HEK293T (cell line): ENCODE measurements at regions not wholly inside any gene's neighbourhood (a gene's known extent, or its start where the extent isn't known, plus 50 kb on each side); places are given as distances from the start of the nearest gene placed in this dataset.

Experiments
- CTCF ChIA-PET: fragments of 350-600 bp; formaldehyde crosslinking; extraction: SDS; loops from one replicate; lab custom pipeline; 2021; ENCODE audit warnings: antibody characterized with exemption, inconsistent platforms; lab: Yijun Ruan, JAX
- POLR2A ChIA-PET: fragments of 350-600 bp; formaldehyde crosslinking; extraction: SDS; loops from one replicate; lab custom pipeline; 2020; ENCODE audit warnings: antibody characterized with exemption, inconsistent platforms; lab: Yijun Ruan, JAX
- DNase-seq: peaks from one replicate; pipeline ENCODE4 v3.0.0; 2012; ENCODE audit warnings: mixed read lengths; ENCODE audit errors: extremely low spot score
- ARNT ChIP-seq: fragments of 450-650 bp; IDR thresholded peaks from 2 replicates; pipeline ENCODE4 v1.6.1; 2017; ENCODE audit warnings: mild to moderate bottlenecking
- BHLHE40 ChIP-seq: fragments of 450-650 bp; IDR thresholded peaks from 2 replicates; pipeline ENCODE4 v1.6.1; 2016; ENCODE audit warnings: mild to moderate bottlenecking, moderate library complexity, borderline replicate concordance
- CTBP1 ChIP-seq: fragments of 450-650 bp; IDR thresholded peaks from 2 replicates; pipeline ENCODE4 v1.6.1; 2016; ENCODE audit warnings: borderline replicate concordance
- ELF4 ChIP-seq: fragments of 450-650 bp; IDR thresholded peaks from 2 replicates; pipeline ENCODE4 v1.6.1; 2017; ENCODE audit warnings: antibody characterized with exemption
- FOXA1 ChIP-seq: fragments of 450-650 bp; IDR thresholded peaks from 2 replicates; pipeline ENCODE4 v1.6.1; 2016; ENCODE audit warnings: mild to moderate bottlenecking
- FOXK2 ChIP-seq: fragments of 450-650 bp; IDR thresholded peaks from 2 replicates; pipeline ENCODE4 v1.6.1; 2016; ENCODE audit warnings: mild to moderate bottlenecking
- FOXM1 ChIP-seq: fragments of 450-650 bp; IDR thresholded peaks from 2 replicates; pipeline ENCODE4 v1.6.1; 2017; ENCODE audit warnings: mild to moderate bottlenecking, borderline replicate concordance
- HDGF ChIP-seq: fragments of 450-650 bp; IDR thresholded peaks from 2 replicates; pipeline ENCODE4 v1.6.1; 2017; ENCODE audit warnings: antibody characterized with exemption, borderline replicate concordance
- L3MBTL2 ChIP-seq: fragments of 450-650 bp; conservative IDR thresholded peaks from 2 replicates; pipeline ENCODE4 v1.6.1; 2016; ENCODE audit warnings: mild to moderate bottlenecking
- LEF1 ChIP-seq: fragments of 450-650 bp; IDR thresholded peaks from 2 replicates; pipeline ENCODE4 v1.6.1; 2017; ENCODE audit warnings: mild to moderate bottlenecking, borderline replicate concordance
- NFRKB ChIP-seq: fragments of 450-650 bp; IDR thresholded peaks from 2 replicates; pipeline ENCODE4 v1.6.1; 2016; ENCODE audit warnings: mild to moderate bottlenecking, moderate library complexity
- SP1 ChIP-seq: fragments of 450-650 bp; IDR thresholded peaks from 2 replicates; pipeline ENCODE4 v1.6.1; 2017
- SUZ12 ChIP-seq: fragments of 450-650 bp; IDR thresholded peaks from 2 replicates; pipeline ENCODE4 v1.6.1; 2016; ENCODE audit warnings: mild to moderate bottlenecking
- TARDBP ChIP-seq: fragments of 450-650 bp; IDR thresholded peaks from 2 replicates; pipeline ENCODE4 v1.6.1; 2016
- ZNF384 ChIP-seq: fragments of 450-650 bp; IDR thresholded peaks from 2 replicates; pipeline ENCODE4 v1.6.1; 2016
- TF ChIP-seq, protein P1 (sequence below): fragments of 450-650 bp; IDR thresholded peaks from 2 replicates; pipeline ENCODE4 v1.6.1; 2016

DNA sequence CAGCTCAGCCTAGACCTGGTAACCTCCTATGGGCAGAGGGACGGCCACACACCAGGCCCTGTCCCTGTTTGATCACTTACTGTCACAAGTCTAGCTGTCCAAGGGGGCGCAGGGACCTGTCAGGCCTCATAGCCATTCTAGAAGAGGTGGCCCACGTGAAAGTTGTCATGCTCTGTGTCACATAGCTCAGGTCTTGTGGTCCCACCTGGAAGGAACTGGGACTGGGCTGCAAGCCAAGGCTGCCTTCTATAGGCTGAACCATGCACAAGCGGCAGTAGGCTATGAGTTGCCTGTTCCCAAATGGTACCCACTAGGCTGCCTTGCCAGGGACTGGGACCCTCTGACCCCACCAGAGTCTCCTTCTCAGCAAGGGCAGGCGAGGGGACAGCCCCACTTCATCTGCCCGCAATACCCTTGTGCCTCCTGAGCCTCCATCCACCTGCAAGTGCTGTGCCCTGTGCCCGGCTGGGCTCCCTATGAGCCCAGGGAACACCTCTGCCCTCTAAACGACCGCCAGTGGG, 177.5 kb downstream of the ANAPC1 start:
- no peak for DNase-seq
- ChIA-PET CTCF (interaction anchor here (0.6 kb wide), 1 partner anchor 586 kb away, joined by 3 read pairs; no protein-coding TSS in a partner anchor), POLR2A (no interaction called here)
- no peak for TF ChIP-seq HDGF
- TF ChIP-seq L3MBTL2 = no peak
- TF ChIP-seq CTBP1 = no peak
- no peak for TF ChIP-seq ARNT
- no peak for TF ChIP-seq NFRKB
- TF ChIP-seq, protein P1, sequence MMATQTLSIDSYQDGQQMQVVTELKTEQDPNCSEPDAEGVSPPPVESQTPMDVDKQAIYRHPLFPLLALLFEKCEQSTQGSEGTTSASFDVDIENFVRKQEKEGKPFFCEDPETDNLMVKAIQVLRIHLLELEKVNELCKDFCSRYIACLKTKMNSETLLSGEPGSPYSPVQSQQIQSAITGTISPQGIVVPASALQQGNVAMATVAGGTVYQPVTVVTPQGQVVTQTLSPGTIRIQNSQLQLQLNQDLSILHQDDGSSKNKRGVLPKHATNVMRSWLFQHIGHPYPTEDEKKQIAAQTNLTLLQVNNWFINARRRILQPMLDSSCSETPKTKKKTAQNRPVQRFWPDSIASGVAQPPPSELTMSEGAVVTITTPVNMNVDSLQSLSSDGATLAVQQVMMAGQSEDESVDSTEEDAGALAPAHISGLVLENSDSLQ = no peak
- no peak for TF ChIP-seq ELF4
- TF ChIP-seq SUZ12 = no peak
- no peak for TF ChIP-seq SP1
- TF ChIP-seq BHLHE40 = no peak
- TF ChIP-seq LEF1 = no peak
- no peak for TF ChIP-seq ZNF384
- TF ChIP-seq FOXA1 = no peak
- TF ChIP-seq TARDBP = no peak
- TF ChIP-seq FOXK2 = no peak
- TF ChIP-seq FOXM1 = no peak

DNA sequence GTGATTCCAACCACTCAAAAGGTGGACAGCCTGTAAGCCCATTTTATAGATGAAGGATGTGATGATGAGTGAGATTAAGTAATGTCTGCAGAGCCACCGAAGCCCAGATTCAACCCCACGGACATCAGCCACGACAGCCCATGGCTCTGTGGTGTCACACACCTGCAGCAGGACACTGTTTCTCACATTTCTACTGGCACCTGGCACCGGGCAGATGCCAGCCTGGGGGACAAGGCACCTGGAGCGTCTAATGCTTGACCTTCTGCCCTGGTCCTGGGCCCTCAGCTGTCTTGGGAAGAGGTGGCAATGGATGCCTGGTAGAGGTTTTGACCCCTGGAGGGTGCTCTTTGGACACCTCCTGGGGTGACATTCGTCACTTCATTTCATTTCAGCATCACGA, 176.3 kb downstream of the ANAPC1 start:
- DNase-seq = no peak
- CTCF ChIA-PET = no interaction called here
- TF ChIP-seq SP1 (no peak), ELF4 (no peak), ARNT (no peak), TARDBP (no peak), HDGF (no peak)
- TF ChIP-seq, protein P1 = no peak

DNA sequence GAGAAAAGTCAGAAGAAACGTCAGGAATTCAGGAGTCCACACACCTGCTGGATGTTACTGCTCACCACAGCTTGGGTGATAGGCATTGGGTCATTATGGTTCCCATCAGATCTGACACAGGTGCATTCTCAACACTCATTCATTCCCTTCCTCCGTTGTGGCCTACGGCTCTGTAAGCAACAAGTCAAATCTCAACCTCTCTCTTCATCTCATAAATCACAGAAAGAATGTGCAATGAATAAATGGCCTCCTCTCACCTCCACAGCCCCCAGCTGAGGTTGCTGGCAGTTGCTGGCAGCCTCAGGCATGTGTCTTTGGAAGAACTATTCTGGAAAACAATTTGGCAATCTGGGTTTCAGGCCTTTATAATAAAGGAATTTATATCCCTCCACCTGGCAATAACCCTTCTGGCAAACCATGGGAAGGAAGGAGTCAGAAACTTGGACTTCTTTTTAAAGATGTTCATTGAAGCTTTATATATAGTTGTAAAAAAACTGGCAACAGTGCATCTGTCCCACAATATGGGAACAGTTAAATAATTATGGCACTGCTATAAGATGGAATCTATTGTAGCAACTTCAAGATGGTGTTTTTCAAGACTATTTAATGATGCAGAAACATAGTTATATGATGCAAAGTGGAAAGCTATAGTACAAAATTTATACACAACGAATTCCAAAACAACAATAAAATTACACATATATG, 175.4 kb downstream of the ANAPC1 start:
- TF ChIP-seq BHLHE40 (no peak), CTBP1 (no peak), L3MBTL2 (no peak), FOXM1 (no peak), FOXK2 (no peak)
- TF ChIP-seq, protein P1 = no peak
- CTCF ChIA-PET = no interaction called here
- no peak for DNase-seq
- POLR2A ChIA-PET = no interaction called here

More for the DNA sequence above, 176.3 kb downstream of the ANAPC1 start:
- POLR2A ChIA-PET = no interaction called here

DNA sequence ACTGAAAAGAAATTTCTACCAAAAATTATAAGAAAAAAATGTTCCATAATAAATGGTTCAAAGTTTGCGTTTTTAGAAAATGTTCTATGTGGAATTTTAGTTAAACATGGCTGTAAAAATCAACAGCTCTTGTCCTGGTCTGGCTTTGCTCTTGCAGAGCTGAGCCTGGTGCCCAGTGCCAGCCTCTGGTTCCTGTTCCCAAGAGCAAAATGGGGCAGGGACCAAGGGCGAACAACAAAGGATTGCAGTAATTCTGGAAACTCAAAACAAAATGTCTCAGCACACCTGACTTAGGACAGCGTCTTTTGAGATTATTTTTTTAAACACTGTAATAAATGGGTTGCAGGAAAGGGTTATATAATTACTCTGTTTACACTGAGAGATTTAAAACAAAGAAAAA, 174.7 kb downstream of the ANAPC1 start:
- CTCF ChIA-PET = no interaction called here
- POLR2A ChIA-PET = no interaction called here
- DNase-seq = no peak
- no peak for TF ChIP-seq NFRKB
- TF ChIP-seq SP1 = no peak
- no peak for TF ChIP-seq BHLHE40
- TF ChIP-seq FOXM1 = no peak
- TF ChIP-seq TARDBP = no peak
- no peak for TF ChIP-seq ELF4
- TF ChIP-seq ZNF384 = no peak
- TF ChIP-seq FOXA1 = no peak
- TF ChIP-seq LEF1 = no peak
- TF ChIP-seq, protein P1 = no peak
- TF ChIP-seq ARNT = no peak
- TF ChIP-seq SUZ12 = no peak
- TF ChIP-seq FOXK2 = no peak
- TF ChIP-seq CTBP1 = no peak

DNA sequence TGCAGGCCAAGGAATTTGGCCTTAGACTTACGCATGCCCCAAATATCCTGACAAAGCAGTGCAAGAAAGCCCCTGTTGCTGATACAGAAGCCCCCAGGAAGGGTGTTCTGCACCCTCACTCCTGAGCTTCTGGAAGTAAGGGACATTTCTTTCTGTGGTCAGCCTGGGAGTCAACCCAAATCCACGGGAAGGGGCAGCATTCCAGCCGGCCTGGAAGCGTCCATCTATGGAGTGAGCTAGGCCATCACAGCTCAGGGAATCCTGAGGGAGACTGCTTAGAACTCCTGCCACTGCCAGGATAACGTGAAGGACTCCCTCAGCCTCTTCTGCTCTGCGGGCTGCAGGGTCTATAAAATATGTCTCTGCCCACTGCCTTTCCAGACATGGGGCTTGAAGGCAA, 173.9 kb downstream of the ANAPC1 start:
- ChIA-PET POLR2A (no interaction called here), CTCF (no interaction called here)
- TF ChIP-seq LEF1 = no peak
- no peak for TF ChIP-seq TARDBP
- no peak for TF ChIP-seq BHLHE40
- TF ChIP-seq FOXK2 = no peak
- TF ChIP-seq, protein P1 = no peak
- no peak for DNase-seq
